H1 (cell line): ENCODE measurements at regions not wholly inside any gene's neighbourhood (a gene's known extent, or its start where the extent isn't known, plus 50 kb on each side); places are given as distances from the start of the nearest gene placed in this dataset.

ENCODE experiments used
- CTCF ChIA-PET: fragments of 300-600 bp; sonication (Branson Sonifier 250); formaldehyde crosslinking; loops from one replicate; lab custom pipeline; 2021; ENCODE audit not compliant: partially characterized antibody; lab: Charles Lee
- POLR2A ChIA-PET: fragments of 300-600 bp; sonication (Branson Sonifier 250); formaldehyde crosslinking; loops from one replicate; lab custom pipeline; 2021; ENCODE audit warnings: inconsistent platforms; ENCODE audit not compliant: partially characterized antibody; lab: Charles Lee
- DNase-seq, 2 experiments: peaks; one replicate each; pipeline versions ENCODE4 v3.0.0 to v3.0.0-alpha.2; 2010 to 2022; ENCODE audit warnings: low spot score in 2 of 2, low read depth in 1 of 2, mixed read lengths in 1 of 2
- FAIRE-seq: peaks from 2 replicates; lab custom pipeline; 2011; peaks lifted over from hg19 to GRCh38; lab: Jason Lieb, UNC
- H2AFZ ChIP-seq: 2 replicates; pipeline ENCODE4 v1.8.1; 2012; ENCODE audit warnings: low read length, inconsistent platforms
- H2AK5ac ChIP-seq: 2 replicates; pipeline ENCODE4 v1.6.1; 2013; ENCODE audit warnings: low read depth, low read length
- H2BK120ac ChIP-seq: replicated peaks from 2 replicates; pipeline ENCODE3; 2013; ENCODE audit warnings: low read depth, low read length, inconsistent platforms
- H2BK12ac ChIP-seq: 2 replicates; pipeline ENCODE4 v1.6.1; 2013; ENCODE audit warnings: low read depth, low read length
- H2BK15ac ChIP-seq: 2 replicates; pipeline ENCODE4 v1.6.1; 2013; ENCODE audit warnings: low read length
- H2BK20ac ChIP-seq: 2 replicates; pipeline ENCODE4 v1.6.1; 2013; ENCODE audit warnings: low read length
- H2BK5ac ChIP-seq: 2 replicates; pipeline ENCODE4 v1.6.1; 2013; ENCODE audit warnings: low read depth, low read length
- H3K14ac ChIP-seq: 2 replicates; pipeline ENCODE4 v1.6.1; 2013; ENCODE audit warnings: inconsistent platforms; ENCODE audit not compliant: insufficient read length
- H3K18ac ChIP-seq: 2 replicates; pipeline ENCODE4 v1.6.1; 2013; ENCODE audit warnings: low read length; ENCODE audit errors: extremely low read depth
- H3K23ac ChIP-seq: 2 replicates; pipeline ENCODE4 v1.6.1; 2013; ENCODE audit warnings: inconsistent platforms; ENCODE audit not compliant: insufficient read length
- H3K23me2 ChIP-seq: 2 replicates; pipeline ENCODE4 v1.6.1; 2013; ENCODE audit warnings: low read depth, low read length
- H3K27ac ChIP-seq: 2 replicates; pipeline ENCODE4 v1.6.1; 2011; ENCODE audit warnings: low read depth, low read length, inconsistent platforms
- H3K27me3 ChIP-seq, 4 experiments: replicated peaks in 1 of 4; 1 replicate in 1 of 4; 2 replicates in 3 of 4; pipeline versions ENCODE4 v1.6.1 to v1.8.1; 2011 to 2013; ENCODE audit warnings: low read length in 3 of 4, mild to moderate bottlenecking in 3 of 4, inconsistent platforms in 2 of 4, mixed read lengths in 2 of 4, moderate library complexity in 1 of 4; ENCODE audit not compliant: control insufficient read depth in 3 of 4, insufficient read depth in 3 of 4; ENCODE audit errors: extremely low read depth in 1 of 4
- H3K36me3 ChIP-seq, 4 experiments: 2 replicates each; pipeline versions ENCODE4 v1.6.1 to v1.8.1; 2011 to 2013; ENCODE audit warnings: mild to moderate bottlenecking in 4 of 4, low read length in 3 of 4, moderate library complexity in 2 of 4, control low read depth in 1 of 4, inconsistent platforms in 1 of 4; ENCODE audit not compliant: insufficient read depth in 4 of 4, control insufficient read depth in 2 of 4
- H3K4ac ChIP-seq: replicated peaks from 2 replicates; pipeline ENCODE3; 2013; ENCODE audit warnings: low read length, low read depth, mixed read lengths, inconsistent platforms; ENCODE audit not compliant: insufficient read length
- H3K4me1 ChIP-seq, 4 experiments: replicated peaks in 1 of 4; 1 replicate in 1 of 4; 2 replicates in 3 of 4; pipeline versions ENCODE4 v1.6.1 to v1.8.1; 2011 to 2013; ENCODE audit warnings: low read length in 3 of 4, inconsistent platforms in 2 of 4, mixed read lengths in 1 of 4; ENCODE audit not compliant: insufficient read depth in 4 of 4, control insufficient read depth in 3 of 4
- H3K4me2 ChIP-seq, 2 experiments: 2 replicates each; pipeline versions ENCODE4 v1.6.1 to v1.8.1; 2011 to 2013; ENCODE audit warnings: low read depth in 2 of 2, low read length in 2 of 2, control low read depth in 1 of 2, inconsistent platforms in 1 of 2, mild to moderate bottlenecking in 1 of 2; ENCODE audit not compliant: insufficient read depth in 1 of 2
- H3K4me3 ChIP-seq, 4 experiments: fragments of 200-600, 300-600 bp in 1 of 4; sonication (generic), shearing (Covaris generic), sonication (Bioruptor Twin) in 1 of 4; 2 replicates each; pipeline versions ENCODE4 v1.5.1 to v1.8.1; 2011 to 2016; ENCODE audit warnings: low read length in 4 of 4, low read depth in 3 of 4, control low read depth in 2 of 4, inconsistent platforms in 2 of 4, mild to moderate bottlenecking in 2 of 4, mixed read lengths in 1 of 4, moderate library complexity in 1 of 4; ENCODE audit not compliant: insufficient read depth in 2 of 4; ENCODE audit errors: extremely low read depth in 1 of 4
- H3K56ac ChIP-seq: replicated peaks from 2 replicates; pipeline ENCODE3; 2013; ENCODE audit warnings: low read depth, mild to moderate bottlenecking, mixed read lengths, low read length, inconsistent platforms; ENCODE audit not compliant: insufficient read length
- H3K79me1 ChIP-seq: 2 replicates; pipeline ENCODE4 v1.6.1; 2013; ENCODE audit warnings: low read depth, low read length, control low read depth
- H3K79me2 ChIP-seq, 2 experiments: 2 replicates each; pipeline versions ENCODE4 v1.6.1 to v1.8.1; 2012 to 2013; ENCODE audit warnings: low read length in 2 of 2, mild to moderate bottlenecking in 2 of 2, inconsistent platforms in 1 of 2; ENCODE audit not compliant: insufficient read depth in 2 of 2, control insufficient read depth in 1 of 2
- H3K9ac ChIP-seq, 4 experiments: replicated peaks in 1 of 4; 1 replicate in 1 of 4; 2 replicates in 3 of 4; pipeline versions ENCODE4 v1.6.1 to v1.8.1; 2011 to 2013; ENCODE audit warnings: low read depth in 3 of 4, low read length in 3 of 4, control low read depth in 2 of 4, mild to moderate bottlenecking in 2 of 4, moderate library complexity in 2 of 4, inconsistent platforms in 1 of 4; ENCODE audit errors: extremely low read depth in 1 of 4
- H3K9me3 ChIP-seq, 2 experiments: 2 replicates each; pipeline versions ENCODE4 v1.6.1 to v1.8.1; 2012 to 2013; ENCODE audit warnings: mild to moderate bottlenecking in 2 of 2, moderate library complexity in 2 of 2, control low read depth in 1 of 2, inconsistent platforms in 1 of 2, low read depth in 1 of 2, low read length in 1 of 2, mixed read lengths in 1 of 2; ENCODE audit not compliant: insufficient read depth in 2 of 2
- H4K20me1 ChIP-seq, 2 experiments: replicated peaks in 1 of 2; 2 replicates each; pipeline versions ENCODE3 to v1.8.1; 2011 to 2013; ENCODE audit warnings: inconsistent platforms in 2 of 2, low read length in 2 of 2, mild to moderate bottlenecking in 1 of 2; ENCODE audit not compliant: insufficient read depth in 2 of 2, control insufficient read depth in 1 of 2
- H4K5ac ChIP-seq: 2 replicates; pipeline ENCODE4 v1.6.1; 2013; ENCODE audit warnings: low read length, low read depth, mixed read lengths, inconsistent platforms; ENCODE audit not compliant: insufficient read length
- H4K8ac ChIP-seq: 2 replicates; pipeline ENCODE4 v1.8.0; 2013; ENCODE audit warnings: mild to moderate bottlenecking, moderate library complexity, low read length, inconsistent platforms; ENCODE audit not compliant: insufficient read depth; ENCODE audit errors: extremely low read depth
- H4K91ac ChIP-seq: replicated peaks from 2 replicates; pipeline ENCODE3; 2013; ENCODE audit warnings: low read length, mixed read lengths, inconsistent platforms; ENCODE audit not compliant: insufficient read length
- CHD1 ChIP-seq: IDR thresholded peaks from 2 replicates; pipeline ENCODE4 v1.6.1; 2012; ENCODE audit warnings: low read depth, low read length, improper control_type of control experiment
- CTBP2 ChIP-seq: IDR thresholded peaks from 2 replicates; pipeline ENCODE4 v1.7.0; 2011; ENCODE audit warnings: borderline replicate concordance, mild to moderate bottlenecking, moderate library complexity, mixed read lengths, low read length; ENCODE audit not compliant: insufficient read depth, insufficient read length
- EP300 ChIP-seq, 2 experiments: IDR thresholded peaks; 1 replicate in 1 of 2; 2 replicates in 1 of 2; pipeline ENCODE4 v1.6.1; 2011 to 2012; ENCODE audit warnings: low read depth in 2 of 2, low read length in 2 of 2, mild to moderate bottlenecking in 2 of 2, borderline replicate concordance in 1 of 2, inconsistent platforms in 1 of 2, moderate library complexity in 1 of 2
- EZH2 ChIP-seq: fragments of 200-600 bp; sonication (generic); IDR thresholded peaks from 2 replicates; pipeline ENCODE4 v1.7.1; 2012; ENCODE audit warnings: low read depth, mild to moderate bottlenecking, moderate library complexity, low read length, inconsistent platforms; ENCODE audit not compliant: severe bottlenecking
- GTF2F1 ChIP-seq: IDR thresholded peaks from 2 replicates; pipeline ENCODE4 v1.6.1; 2012; ENCODE audit warnings: low read depth, low read length, improper control_type of control experiment, borderline replicate concordance
- KDM1A ChIP-seq: fragments of 200-600, 300-600 bp; sonication (generic); IDR thresholded peaks from 2 replicates; pipeline ENCODE4 v1.7.1; 2016; ENCODE audit warnings: mild to moderate bottlenecking, low read length, borderline replicate concordance
- KDM4A ChIP-seq: IDR thresholded peaks from one replicate; pipeline ENCODE4 v1.7.1; 2012; ENCODE audit warnings: low read depth, mild to moderate bottlenecking, moderate library complexity, low read length, inconsistent platforms; ENCODE audit not compliant: severe bottlenecking
- MAFK ChIP-seq: IDR thresholded peaks from 2 replicates; pipeline ENCODE4 v1.6.1; 2012; ENCODE audit warnings: low read depth, mild to moderate bottlenecking, improper control_type of control experiment, low read length
- POLR2AphosphoS5 ChIP-seq: IDR thresholded peaks from 2 replicates; pipeline ENCODE4 v1.6.1; 2011; ENCODE audit warnings: low read depth, low read length
- SAP30 ChIP-seq: fragments of 300-600 bp; sonication (generic); IDR thresholded peaks from 2 replicates; pipeline ENCODE4 v1.7.1; 2012; ENCODE audit warnings: low read length, moderate library complexity, mild to moderate bottlenecking, inconsistent platforms; ENCODE audit not compliant: insufficient read depth, insufficient replicate concordance
- SIN3A ChIP-seq, 2 experiments: IDR thresholded peaks in 1 of 2; conservative IDR thresholded peaks in 1 of 2; 2 replicates each; pipeline ENCODE4 v1.6.1; 2011 to 2012; ENCODE audit warnings: low read length in 2 of 2, improper control_type of control experiment in 1 of 2, low read depth in 1 of 2, mild to moderate bottlenecking in 1 of 2
- SP4 ChIP-seq: IDR thresholded peaks from 2 replicates; pipeline ENCODE4 v1.6.1; 2012; ENCODE audit warnings: low read length, inconsistent platforms
- TAF7 ChIP-seq: optimal IDR thresholded peaks from 2 replicates; pipeline ENCODE3; 2011; ENCODE audit warnings: low read depth, mild to moderate bottlenecking, inconsistent platforms, low read length, moderate library complexity, borderline replicate concordance
- WGBS, 2 experiments: shearing (Covaris generic) in 1 of 2; methylation state at CpG; one replicate each; pipeline versions ENCODE4 v1.1.6 to v1.1.7; 2013 to 2015; ENCODE audit warnings: low lambda C conversion rate in 2 of 2, mixed read lengths in 2 of 2, inconsistent platforms in 1 of 2, low coverage in 1 of 2, missing lambda C conversion rate in 1 of 2; ENCODE audit not compliant: insufficient replicate concordance in 2 of 2, insufficient coverage in 1 of 2, insufficient read length in 1 of 2; ENCODE audit errors: extremely low coverage in 1 of 2, missing lambda C conversion rate in 1 of 2; 5-methylcytosine and 5-hydroxymethylcytosine counted together
- TF ChIP-seq, protein P1 (sequence below): IDR thresholded peaks from 2 replicates; pipeline ENCODE4 v1.6.1; 2012; ENCODE audit warnings: inconsistent platforms

DNA sequence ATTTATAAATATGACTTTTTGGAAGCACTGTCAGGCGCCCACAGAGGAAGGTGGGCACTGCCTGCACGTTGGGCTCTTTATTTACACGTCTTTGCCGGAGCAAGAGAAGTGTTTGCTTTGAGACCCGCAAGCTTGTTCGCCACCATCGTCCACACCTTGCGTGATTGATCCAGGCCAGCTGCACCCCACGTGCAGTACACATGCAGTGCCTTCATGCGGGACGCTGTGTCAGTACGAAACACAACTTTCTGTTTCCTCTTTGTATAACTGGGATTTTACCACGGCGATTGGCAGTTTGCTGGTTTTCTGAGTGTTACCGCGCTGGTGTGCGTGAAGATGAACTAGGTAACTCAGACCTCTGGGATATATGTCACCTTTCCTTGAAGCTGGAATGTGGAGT, 571.0 kb upstream of the SALL3 start:
- POLR2A ChIA-PET = no interaction called here
- Histone ChIP-seq H3K36me3 (no peaks in the 10 kb centered on the region), H3K14ac (no peak overlapping the region)
- TF ChIP-seq TAF7 (no peak), EP300 (IDR thresholded peaks at IDR 0.05; ENCODE audit: borderline replicate concordance in 1 of 2, low read depth in 2 of 2, low read length in 2 of 2) (no peak), KDM1A (no peak), EZH2 (no peak), CHD1 (no peak), GTF2F1 (no peak), SAP30 (no peak), SIN3A (conservative IDR thresholded peaks at IDR 0.05 in 1 of 2, IDR thresholded peaks at IDR 0.05 in 1 of 2; ENCODE audit: low read depth in 1 of 2, low read length in 2 of 2) (no peak), CTBP2 (no peak), KDM4A (no peak), MAFK (no peak), SP4 (no peak), POLR2AphosphoS5 (no peak)
- TF ChIP-seq, protein P1, sequence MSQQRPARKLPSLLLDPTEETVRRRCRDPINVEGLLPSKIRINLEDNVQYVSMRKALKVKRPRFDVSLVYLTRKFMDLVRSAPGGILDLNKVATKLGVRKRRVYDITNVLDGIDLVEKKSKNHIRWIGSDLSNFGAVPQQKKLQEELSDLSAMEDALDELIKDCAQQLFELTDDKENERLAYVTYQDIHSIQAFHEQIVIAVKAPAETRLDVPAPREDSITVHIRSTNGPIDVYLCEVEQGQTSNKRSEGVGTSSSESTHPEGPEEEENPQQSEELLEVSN = no peak

More for the DNA sequence above, 571.0 kb upstream of the SALL3 start:
- Histone ChIP-seq H3K27ac (no peak overlapping the region), H3K9me3 (no peaks in the 10 kb centered on the region), H3K4me1 (no peaks in the 10 kb centered on the region), H3K4me2 (no peak overlapping the region), H3K4me3 (no peak overlapping the region), H2BK12ac (no peak overlapping the region), H2BK5ac (no peak overlapping the region), H2BK120ac (no peak overlapping the region), H4K20me1 (no peaks in the 10 kb centered on the region), H3K79me1 (no peaks in the 10 kb centered on the region), H4K8ac (no peak overlapping the region; the same call in 1 of the 2 replicates), H4K5ac (no peak overlapping the region), H4K91ac (no peak overlapping the region), H3K23me2 (no peaks in the 10 kb centered on the region), H2BK15ac (no peak overlapping the region), H3K23ac (no peak overlapping the region), H3K56ac (no peak overlapping the region), H3K79me2 (no peaks in the 10 kb centered on the region), H3K9ac (no peak overlapping the region), H3K4ac (no peak overlapping the region), H2AK5ac (no peak overlapping the region), H3K18ac (no peak overlapping the region), H2BK20ac (no peak overlapping the region), H3K27me3 (no peaks in the 10 kb centered on the region), H2AFZ (no peak overlapping the region)
- CTCF ChIA-PET = no interaction called here
- FAIRE-seq (no peak), DNase-seq (no peak)
- 88% methylated on average over 17 of the region's 17 CpGs; no CpG with 5 or more reads in 1 of the 2 experiments for WGBS, 2 experiments
